ENCODE measurements at regions not wholly inside any gene's neighbourhood (a gene's known extent, or its start where the extent isn't known, plus 50 kb on each side); places are given as distances from the start of the nearest gene placed in this dataset.

DNA sequence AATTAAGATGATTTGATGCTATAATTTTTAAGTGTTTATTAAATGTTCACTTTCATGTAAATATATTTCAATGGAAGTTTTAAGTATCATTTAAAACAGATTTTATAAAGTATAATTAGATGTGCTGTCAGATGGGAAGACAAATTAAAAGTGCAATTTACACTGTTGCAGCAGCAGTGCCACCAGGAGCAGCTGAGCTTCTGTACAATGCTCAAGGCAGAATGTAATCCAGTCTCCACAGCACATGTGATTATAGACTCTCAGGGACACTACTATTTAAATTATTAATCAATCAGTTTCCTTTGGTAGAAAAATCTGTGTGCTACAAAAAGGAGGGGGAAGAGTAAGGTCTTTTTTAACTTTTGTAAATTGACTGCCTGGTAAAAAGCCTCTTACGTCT lies 285.7 kb upstream of the USP15 start:
- DNase-seq (ENCODE audit: unreplicated experiment): no peak
- Mint-ChIP-seq H3K4me3 (ENCODE audit: unreplicated experiment) (no peak overlapping the region), H3K4me1 (ENCODE audit: insufficient read depth, unreplicated experiment) (no peaks in the 10 kb centered on the region), H3K36me3 (ENCODE audit: insufficient read depth, unreplicated experiment) (no peaks in the 10 kb centered on the region), H3K9me3 (ENCODE audit: unreplicated experiment) (no peaks in the 10 kb centered on the region), H3K27ac (ENCODE audit: low read depth, unreplicated experiment) (no peak overlapping the region), H3K27me3 (ENCODE audit: insufficient read depth, unreplicated experiment) (no peaks in the 10 kb centered on the region)
- no TSS peak for BruUV-seq (replicated peaks)
- CTCF ChIA-PET: no interaction called here
- intact Hi-C loops (cut with micrococcal nuclease): no loop called here
- POLR2A ChIA-PET: no interaction called here
- TF ChIP-seq, protein P1, sequence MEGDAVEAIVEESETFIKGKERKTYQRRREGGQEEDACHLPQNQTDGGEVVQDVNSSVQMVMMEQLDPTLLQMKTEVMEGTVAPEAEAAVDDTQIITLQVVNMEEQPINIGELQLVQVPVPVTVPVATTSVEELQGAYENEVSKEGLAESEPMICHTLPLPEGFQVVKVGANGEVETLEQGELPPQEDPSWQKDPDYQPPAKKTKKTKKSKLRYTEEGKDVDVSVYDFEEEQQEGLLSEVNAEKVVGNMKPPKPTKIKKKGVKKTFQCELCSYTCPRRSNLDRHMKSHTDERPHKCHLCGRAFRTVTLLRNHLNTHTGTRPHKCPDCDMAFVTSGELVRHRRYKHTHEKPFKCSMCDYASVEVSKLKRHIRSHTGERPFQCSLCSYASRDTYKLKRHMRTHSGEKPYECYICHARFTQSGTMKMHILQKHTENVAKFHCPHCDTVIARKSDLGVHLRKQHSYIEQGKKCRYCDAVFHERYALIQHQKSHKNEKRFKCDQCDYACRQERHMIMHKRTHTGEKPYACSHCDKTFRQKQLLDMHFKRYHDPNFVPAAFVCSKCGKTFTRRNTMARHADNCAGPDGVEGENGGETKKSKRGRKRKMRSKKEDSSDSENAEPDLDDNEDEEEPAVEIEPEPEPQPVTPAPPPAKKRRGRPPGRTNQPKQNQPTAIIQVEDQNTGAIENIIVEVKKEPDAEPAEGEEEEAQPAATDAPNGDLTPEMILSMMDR (IDR thresholded peaks at IDR 0.05; ENCODE audit: unreplicated experiment): no peak

DNA sequence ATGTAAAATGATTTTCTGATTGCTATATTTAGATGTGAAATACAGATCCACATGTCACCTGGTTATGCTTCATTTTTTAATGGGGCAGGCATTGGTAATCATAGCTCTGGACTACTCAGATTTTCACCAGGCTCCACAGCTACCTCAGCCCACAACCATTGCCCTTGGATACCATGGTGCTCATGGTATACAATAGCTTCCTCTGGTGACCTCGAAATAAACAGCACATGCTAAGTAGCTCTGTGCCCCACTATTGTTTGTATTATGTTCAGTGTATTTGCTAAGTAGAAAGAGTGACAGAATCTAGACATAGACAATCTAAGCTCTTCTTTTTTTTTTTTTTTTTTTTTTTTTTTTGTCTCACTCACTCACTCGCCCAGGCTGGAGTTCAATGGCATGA lies 274.4 kb upstream of the USP15 start:
- Mint-ChIP-seq H3K9me3 (ENCODE audit: unreplicated experiment) (peaks cover 7% of the 10 kb centered on the region), H3K4me1 (ENCODE audit: insufficient read depth, unreplicated experiment) (no peaks in the 10 kb centered on the region), H3K27me3 (ENCODE audit: insufficient read depth, unreplicated experiment) (no peaks in the 10 kb centered on the region), H3K4me3 (ENCODE audit: unreplicated experiment) (no peak overlapping the region), H3K36me3 (ENCODE audit: insufficient read depth, unreplicated experiment) (no peaks in the 10 kb centered on the region), H3K27ac (ENCODE audit: low read depth, unreplicated experiment) (no peak overlapping the region)
- POLR2A ChIA-PET: no interaction called here
- intact Hi-C loops (cut with micrococcal nuclease): no loop called here
- TF ChIP-seq, protein P1 (IDR thresholded peaks at IDR 0.05; ENCODE audit: unreplicated experiment): no peak
- BruUV-seq (replicated peaks): no TSS peak
- DNase-seq (ENCODE audit: unreplicated experiment): no peak
- CTCF ChIA-PET: interaction anchor here (0.6 to 2.8 kb wide), 3 partner anchors 8 to 1409 kb away, joined by 3 to 18 read pairs (median 3); no protein-coding TSS in a partner anchor

DNA sequence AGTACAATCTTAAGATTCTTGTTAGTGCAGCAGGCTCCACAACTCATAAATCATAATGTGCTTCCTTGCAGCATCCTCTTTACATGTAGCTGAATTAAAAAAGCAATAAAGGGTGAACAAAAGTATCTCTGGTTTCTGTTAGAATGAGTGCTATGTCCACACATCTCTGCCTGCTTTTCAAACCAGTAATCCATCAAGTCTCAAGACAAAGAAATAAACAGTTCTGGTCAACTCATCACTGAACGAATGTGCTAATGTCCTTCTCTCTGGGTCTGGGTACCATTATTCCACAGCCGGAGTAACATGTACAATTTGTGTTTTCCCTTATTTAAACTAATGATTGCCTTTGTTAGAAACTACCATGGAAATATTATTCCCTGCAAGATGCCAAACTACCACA lies 273.0 kb upstream of the USP15 start:
- no peaks in the 10 kb centered on the region for H3K4me1 Mint-ChIP-seq (ENCODE audit: insufficient read depth, unreplicated experiment)
- intact Hi-C loops (cut with micrococcal nuclease): no loop called here
- no TSS peak for BruUV-seq (replicated peaks)
- POLR2A ChIA-PET: no interaction called here
- no peaks in the 10 kb centered on the region for H3K36me3 Mint-ChIP-seq (ENCODE audit: insufficient read depth, unreplicated experiment)
- no peak overlapping the region for H3K27ac Mint-ChIP-seq (ENCODE audit: low read depth, unreplicated experiment)
- H3K27me3 Mint-ChIP-seq (ENCODE audit: insufficient read depth, unreplicated experiment): no peaks in the 10 kb centered on the region
- H3K4me3 Mint-ChIP-seq (ENCODE audit: unreplicated experiment): no peak overlapping the region
- TF ChIP-seq, protein P1 (IDR thresholded peaks at IDR 0.05; ENCODE audit: unreplicated experiment): no peak
- no peak for DNase-seq (ENCODE audit: unreplicated experiment)
- peaks cover 7% of the 10 kb centered on the region for H3K9me3 Mint-ChIP-seq (ENCODE audit: unreplicated experiment)
- CTCF ChIA-PET: no interaction called here

DNA sequence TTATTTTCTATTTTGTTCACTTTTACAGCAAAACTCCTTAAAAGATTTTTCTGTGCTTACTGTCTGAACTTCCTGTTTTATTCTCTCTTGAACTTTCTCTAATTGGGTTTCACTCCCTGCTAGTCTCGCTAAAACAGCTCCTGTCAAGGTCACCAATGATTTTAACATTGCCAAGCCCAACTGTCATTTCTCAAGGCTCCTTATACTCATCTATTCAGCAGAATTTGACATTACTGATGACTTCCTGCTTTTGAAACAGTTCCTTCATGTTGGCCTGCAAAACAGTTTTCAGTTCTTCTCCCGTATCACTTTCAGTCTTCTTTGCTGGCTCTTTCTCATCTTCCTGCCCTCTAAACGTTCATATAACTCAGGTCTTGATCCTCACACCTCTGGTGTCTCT lies 268.5 kb upstream of the USP15 start:
- POLR2A ChIA-PET: interaction anchor here (0.8 kb wide), 1 partner anchor 202 kb away, joined by 3 read pairs; no protein-coding TSS in a partner anchor
- intact Hi-C loops (cut with micrococcal nuclease): no loop called here

More for the DNA sequence above, 268.5 kb upstream of the USP15 start:
- Mint-ChIP-seq H3K4me3 (ENCODE audit: unreplicated experiment) (no peak overlapping the region), H3K27ac (ENCODE audit: low read depth, unreplicated experiment) (no peak overlapping the region), H3K4me1 (ENCODE audit: insufficient read depth, unreplicated experiment) (no peaks in the 10 kb centered on the region), H3K36me3 (ENCODE audit: insufficient read depth, unreplicated experiment) (no peaks in the 10 kb centered on the region), H3K9me3 (ENCODE audit: unreplicated experiment) (no peaks in the 10 kb centered on the region), H3K27me3 (ENCODE audit: insufficient read depth, unreplicated experiment) (no peaks in the 10 kb centered on the region)
- no TSS peak for BruUV-seq (replicated peaks)
- DNase-seq (ENCODE audit: unreplicated experiment): no peak
- CTCF ChIA-PET: interaction anchor here (0.6 to 1.7 kb wide), 6 partner anchors 11 to 201 kb away, joined by 3 to 5 read pairs (median 4); a partner anchor contains a TSS
- TF ChIP-seq, protein P1 (IDR thresholded peaks at IDR 0.05; ENCODE audit: unreplicated experiment): no peak

Measured in MCF 10A (cell line).